GM23338 (cell line): ENCODE measurements at regions not wholly inside any gene's neighbourhood (a gene's known extent, or its start where the extent isn't known, plus 50 kb on each side); places are given as distances from the start of the nearest gene placed in this dataset.

Source experiments
- ATAC-seq: fragments of 200-7000 bp; cut with Tn5 transposase; 3 replicates; pipeline ENCODE4 v1.9.1; 2020
- DNase-seq: peaks from one replicate; pipeline ENCODE4 v3.0.0-alpha.2; 2015; ENCODE audit warnings: low spot score
- H2AFZ ChIP-seq: fragments of 200-600 bp; sonication (generic); 2 replicates; pipeline ENCODE4 v1.8.0; 2016; ENCODE audit warnings: antibody characterized with exemption, mild to moderate bottlenecking, moderate library complexity
- H3F3A ChIP-seq: fragments of 200-600 bp; sonication (generic); replicated peaks from 2 replicates; pipeline ENCODE4 v1.8.0; 2017; ENCODE audit warnings: antibody characterized with exemption, mixed run types, low read depth
- H3K27ac ChIP-seq: fragments of 200-600 bp; sonication (generic); 2 replicates; pipeline ENCODE4 v1.6.1; 2016; ENCODE audit warnings: low read depth
- H3K27me3 ChIP-seq: fragments of 200-600 bp; sonication (generic); 2 replicates; pipeline ENCODE4 v1.8.0; 2016; ENCODE audit warnings: mild to moderate bottlenecking, mixed run types, moderate library complexity; ENCODE audit not compliant: insufficient read depth
- H3K36me3 ChIP-seq: fragments of 200-600 bp; sonication (generic); 2 replicates; pipeline ENCODE4 v1.8.0; 2016; ENCODE audit warnings: mild to moderate bottlenecking; ENCODE audit not compliant: insufficient read depth
- H3K4me1 ChIP-seq: fragments of 200-600 bp; sonication (generic); 2 replicates; pipeline ENCODE4 v1.8.0; 2016; ENCODE audit warnings: mild to moderate bottlenecking, moderate library complexity; ENCODE audit not compliant: insufficient read depth
- H3K4me2 ChIP-seq: fragments of 200-600 bp; sonication (generic); 2 replicates; pipeline ENCODE4 v1.7.1; 2017; ENCODE audit warnings: mixed run types
- H3K4me3 ChIP-seq: fragments of 200-600 bp; sonication (generic); 2 replicates; pipeline ENCODE4 v1.6.1; 2016; ENCODE audit warnings: mixed run types
- H3K79me2 ChIP-seq: fragments of 200-600 bp; sonication (generic); replicated peaks from 2 replicates; pipeline ENCODE4 v1.8.0; 2017; ENCODE audit warnings: mild to moderate bottlenecking; ENCODE audit not compliant: insufficient read depth
- H3K9me2 ChIP-seq: fragments of 200-600 bp; sonication (generic); 2 replicates; pipeline ENCODE4 v1.8.0; 2017; ENCODE audit not compliant: insufficient read depth
- H4K20me1 ChIP-seq: fragments of 200-600 bp; sonication (generic); replicated peaks from 2 replicates; pipeline ENCODE4 v1.8.0; 2017; ENCODE audit warnings: mild to moderate bottlenecking; ENCODE audit not compliant: insufficient read depth
- H3K27ac Mint-ChIP-seq: 2 replicates; pipeline ENCODE4 v1.8.0; 2020; ENCODE audit warnings: inconsistent platforms, mild to moderate bottlenecking, moderate library complexity, mixed read lengths
- H3K27me3 Mint-ChIP-seq: 3 replicates; pipeline ENCODE4 v1.8.0; 2022; ENCODE audit warnings: low read depth, mild to moderate bottlenecking, moderate library complexity, mixed read lengths, inconsistent platforms; ENCODE audit not compliant: insufficient read depth, poor library complexity
- H3K36me3 Mint-ChIP-seq: 3 replicates; pipeline ENCODE4 v1.8.0; 2021; ENCODE audit warnings: low read depth, mild to moderate bottlenecking, inconsistent platforms, moderate library complexity, mixed read lengths
- H3K4me1 Mint-ChIP-seq: 3 replicates; pipeline ENCODE4 v1.8.0; 2020; ENCODE audit warnings: mild to moderate bottlenecking, inconsistent platforms, mixed read lengths
- H3K4me3 Mint-ChIP-seq: 3 replicates; pipeline ENCODE4 v1.8.0; 2021; ENCODE audit warnings: moderate library complexity, mild to moderate bottlenecking, inconsistent platforms, mixed read lengths
- H3K9me3 Mint-ChIP-seq: 3 replicates; pipeline ENCODE4 v1.8.0; 2020; ENCODE audit warnings: moderate library complexity, mild to moderate bottlenecking, inconsistent platforms, mixed read lengths
- ETS1 ChIP-seq: IDR thresholded peaks from 2 replicates; pipeline ENCODE4 v1.6.1; 2016; ENCODE audit warnings: antibody characterized with exemption
- EZH2phosphoT487 ChIP-seq: fragments of 200-600 bp; sonication (generic); IDR thresholded peaks from one replicate; pipeline ENCODE4 v1.8.1; 2018; ENCODE audit warnings: antibody characterized with exemption; ENCODE audit not compliant: unreplicated experiment
- JUNB ChIP-seq: IDR thresholded peaks from one replicate; pipeline ENCODE4 v1.6.1; 2016; ENCODE audit warnings: antibody characterized with exemption; ENCODE audit not compliant: unreplicated experiment
- POLR2AphosphoS5 ChIP-seq: IDR thresholded peaks from 2 replicates; pipeline ENCODE4 v1.6.1; 2016; ENCODE audit warnings: antibody characterized with exemption, low read depth
- ZNF462 ChIP-seq: fragments of 250-450 bp; sonication (Bioruptor Pico); IDR thresholded peaks from 2 replicates; pipeline ENCODE4 v1.5.0; 2020; ENCODE audit warnings: mild to moderate bottlenecking, moderate library complexity

GRCh38 chr6:19535351-19535750, 301.8 kb upstream of the ID4 start:
- Histone ChIP-seq H3K27ac (no peak overlapping the region), H3K9me2 (peaks cover 3% of the 10 kb centered on the region; the same call in 1 of the 2 replicates), H4K20me1 (no peaks in the 10 kb centered on the region), H3K79me2 (no peaks in the 10 kb centered on the region), H3K27me3 (no peaks in the 10 kb centered on the region), H3K36me3 (peaks cover 5% of the 10 kb centered on the region; the same call in 1 of the 2 replicates), H2AFZ (no peak overlapping the region), H3K4me2 (no peak overlapping the region), H3K4me1 (no peaks in the 10 kb centered on the region), H3K4me3 (no peak overlapping the region), H3F3A (no peaks in the 10 kb centered on the region)
- no peak for ATAC-seq
- peaks cover 22% of the 10 kb centered on the region for H3K36me3 Mint-ChIP-seq
- H3K4me1 Mint-ChIP-seq: peaks cover 5% of the 10 kb centered on the region; the same call in 2 of the 3 replicates
- no peak overlapping the region for H3K4me3 Mint-ChIP-seq
- peaks cover 2% of the 10 kb centered on the region for H3K27me3 Mint-ChIP-seq
- no peak for DNase-seq
- TF ChIP-seq POLR2AphosphoS5 (no peak), ZNF462 (no peak), ETS1 (no peak)
- no peak overlapping the region for H3K27ac Mint-ChIP-seq
- H3K9me3 Mint-ChIP-seq: peaks cover 2% of the 10 kb centered on the region

- ATAC-seq (no peak), DNase-seq (no peak)
- H2AFZ ChIP-seq: no peak overlapping the region; the same call in 1 of the 2 replicates
- peaks cover 3% of the 10 kb centered on the region; the same call in 1 of the 2 replicates for H3K9me2 ChIP-seq
- no peaks in the 10 kb centered on the region for H3K79me2 ChIP-seq
- H3K9me3 Mint-ChIP-seq: peaks cover 2% of the 10 kb centered on the region
- no peak overlapping the region for H3K4me3 ChIP-seq
- H3K36me3 ChIP-seq: peaks cover 5% of the 10 kb centered on the region; the same call in 1 of the 2 replicates
- no peak overlapping the region for H3K4me3 Mint-ChIP-seq
- H3K27me3 Mint-ChIP-seq: peaks cover 2% of the 10 kb centered on the region
- peaks cover 31% of the 10 kb centered on the region for H3K36me3 Mint-ChIP-seq
- H3K4me2 ChIP-seq: no peak overlapping the region
- no peak overlapping the region for H3K27ac Mint-ChIP-seq
- no peak overlapping the region for H3K27ac ChIP-seq
- H3K4me1 Mint-ChIP-seq: peaks cover 5% of the 10 kb centered on the region; the same call in 2 of the 3 replicates
- H4K20me1 ChIP-seq: no peaks in the 10 kb centered on the region
- no peaks in the 10 kb centered on the region for H3K27me3 ChIP-seq
- H3F3A ChIP-seq: no peaks in the 10 kb centered on the region
- H3K4me1 ChIP-seq: no peaks in the 10 kb centered on the region
- no peak for TF ChIP-seq JUNB
- no peak for TF ChIP-seq EZH2phosphoT487
- TF ChIP-seq ZNF462: no peak
These were observed 300.3 kb upstream of the ID4 start for GRCh38 chr6:19536838-19537237.
